ENCODE measurements at regions not wholly inside any gene's neighbourhood (a gene's known extent, or its start where the extent isn't known, plus 50 kb on each side); places are given as distances from the start of the nearest gene placed in this dataset.

DNA sequence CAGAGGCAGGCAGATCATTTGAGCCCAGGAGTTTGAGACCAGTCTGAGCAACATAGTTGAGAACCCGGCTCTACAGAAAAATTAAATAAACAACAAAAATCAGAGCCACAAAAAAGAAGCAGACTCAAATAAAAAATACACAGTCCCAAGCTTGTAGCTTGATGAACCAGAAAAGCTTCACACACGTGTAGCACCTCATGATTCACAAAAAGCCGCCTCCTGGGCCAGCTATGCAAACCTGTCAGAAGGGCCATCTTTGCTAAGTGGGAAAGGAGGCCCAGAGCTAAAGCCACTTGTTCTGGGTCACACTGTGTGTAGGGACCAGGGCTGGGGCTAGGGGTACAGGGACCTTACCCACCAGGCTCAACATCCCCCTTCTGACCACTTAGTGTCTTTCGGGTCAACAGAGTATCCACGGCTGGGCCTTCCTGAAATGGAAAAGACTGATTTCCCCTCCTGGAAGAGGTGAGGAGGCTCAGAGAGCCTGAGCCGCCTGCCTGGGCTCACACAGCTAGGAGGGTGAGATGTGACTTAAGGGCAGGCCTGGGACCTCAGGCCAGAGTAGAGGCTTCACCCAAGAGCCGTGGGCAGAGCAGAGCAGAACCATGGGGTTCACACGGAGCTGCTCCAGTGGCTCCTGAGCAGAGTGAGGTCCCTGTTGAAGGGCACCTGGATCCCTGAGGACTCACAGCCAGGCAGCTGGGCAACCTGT, 269.6 kb downstream of the PARN start:
- POLR2A ChIA-PET: no interaction called here

GRCh38 chr16:14358697-14359305, 271.3 kb downstream of the PARN start:
- POLR2A ChIA-PET: no interaction called here
- Histone ChIP-seq H3K4me1 (ENCODE audit: control insufficient read depth, insufficient read depth, low read length) (no peaks in the 10 kb centered on the region), H3K36me3 (ENCODE audit: control insufficient read depth in 2 of 2, insufficient read depth in 1 of 2, low read length in 2 of 2) (no peaks in the 10 kb centered on the region), H3K27ac (ENCODE audit: extremely low read depth, low read depth, low read length) (no peak overlapping the region), H3K9me3 (ENCODE audit: control insufficient read depth, insufficient read depth, low read depth, low read length) (no peaks in the 10 kb centered on the region), H3K4me3 (ENCODE audit: low read depth, low read length) (no peak overlapping the region)
- CTCF ChIA-PET: no interaction called here
- TF ChIP-seq ZSCAN23 (tag by site-specific recombination; IDR thresholded peaks at IDR 0.05) (no peak), ZNF174 (tag by site-specific recombination; IDR thresholded peaks at IDR 0.05) (no peak), PATZ1 (tag by site-specific recombination; IDR thresholded peaks at IDR 0.05) (no peak), ZBTB17 (tag by site-specific recombination; IDR thresholded peaks at IDR 0.05) (peak; percentile 88), ZNF366 (tag by site-specific recombination; conservative IDR thresholded peaks at IDR 0.05) (peak; percentile 89), ZNF398 (tag by site-specific recombination; IDR thresholded peaks at IDR 0.05) (no peak), ZNF248 (tag by site-specific recombination; IDR thresholded peaks at IDR 0.05) (no peak), ZNF112 (tag by site-specific recombination; IDR thresholded peaks at IDR 0.05) (no peak), ZNF16 (tag by site-specific recombination; IDR thresholded peaks at IDR 0.05; ENCODE audit: low read depth) (no peak), ZNF660 (tag by site-specific recombination; IDR thresholded peaks at IDR 0.05) (no peak), KLF9 (tag by site-specific recombination; IDR thresholded peaks at IDR 0.05; ENCODE audit: low read depth) (no peak), FEZF1 (tag by site-specific recombination; IDR thresholded peaks at IDR 0.05) (no peak), SCRT2 (tag by site-specific recombination; IDR thresholded peaks at IDR 0.05) (0 out of 2 replicates have a peak, but pooled peaks have one; percentile 50), ZNF560 (tag by site-specific recombination; IDR thresholded peaks at IDR 0.05; ENCODE audit: borderline replicate concordance) (no peak)
- TF ChIP-seq, protein P1, sequence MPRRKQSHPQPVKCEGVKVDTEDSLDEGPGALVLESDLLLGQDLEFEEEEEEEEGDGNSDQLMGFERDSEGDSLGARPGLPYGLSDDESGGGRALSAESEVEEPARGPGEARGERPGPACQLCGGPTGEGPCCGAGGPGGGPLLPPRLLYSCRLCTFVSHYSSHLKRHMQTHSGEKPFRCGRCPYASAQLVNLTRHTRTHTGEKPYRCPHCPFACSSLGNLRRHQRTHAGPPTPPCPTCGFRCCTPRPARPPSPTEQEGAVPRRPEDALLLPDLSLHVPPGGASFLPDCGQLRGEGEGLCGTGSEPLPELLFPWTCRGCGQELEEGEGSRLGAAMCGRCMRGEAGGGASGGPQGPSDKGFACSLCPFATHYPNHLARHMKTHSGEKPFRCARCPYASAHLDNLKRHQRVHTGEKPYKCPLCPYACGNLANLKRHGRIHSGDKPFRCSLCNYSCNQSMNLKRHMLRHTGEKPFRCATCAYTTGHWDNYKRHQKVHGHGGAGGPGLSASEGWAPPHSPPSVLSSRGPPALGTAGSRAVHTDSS (tag by site-specific recombination; IDR thresholded peaks at IDR 0.05): no peak
- TF ChIP-seq, protein P2, sequence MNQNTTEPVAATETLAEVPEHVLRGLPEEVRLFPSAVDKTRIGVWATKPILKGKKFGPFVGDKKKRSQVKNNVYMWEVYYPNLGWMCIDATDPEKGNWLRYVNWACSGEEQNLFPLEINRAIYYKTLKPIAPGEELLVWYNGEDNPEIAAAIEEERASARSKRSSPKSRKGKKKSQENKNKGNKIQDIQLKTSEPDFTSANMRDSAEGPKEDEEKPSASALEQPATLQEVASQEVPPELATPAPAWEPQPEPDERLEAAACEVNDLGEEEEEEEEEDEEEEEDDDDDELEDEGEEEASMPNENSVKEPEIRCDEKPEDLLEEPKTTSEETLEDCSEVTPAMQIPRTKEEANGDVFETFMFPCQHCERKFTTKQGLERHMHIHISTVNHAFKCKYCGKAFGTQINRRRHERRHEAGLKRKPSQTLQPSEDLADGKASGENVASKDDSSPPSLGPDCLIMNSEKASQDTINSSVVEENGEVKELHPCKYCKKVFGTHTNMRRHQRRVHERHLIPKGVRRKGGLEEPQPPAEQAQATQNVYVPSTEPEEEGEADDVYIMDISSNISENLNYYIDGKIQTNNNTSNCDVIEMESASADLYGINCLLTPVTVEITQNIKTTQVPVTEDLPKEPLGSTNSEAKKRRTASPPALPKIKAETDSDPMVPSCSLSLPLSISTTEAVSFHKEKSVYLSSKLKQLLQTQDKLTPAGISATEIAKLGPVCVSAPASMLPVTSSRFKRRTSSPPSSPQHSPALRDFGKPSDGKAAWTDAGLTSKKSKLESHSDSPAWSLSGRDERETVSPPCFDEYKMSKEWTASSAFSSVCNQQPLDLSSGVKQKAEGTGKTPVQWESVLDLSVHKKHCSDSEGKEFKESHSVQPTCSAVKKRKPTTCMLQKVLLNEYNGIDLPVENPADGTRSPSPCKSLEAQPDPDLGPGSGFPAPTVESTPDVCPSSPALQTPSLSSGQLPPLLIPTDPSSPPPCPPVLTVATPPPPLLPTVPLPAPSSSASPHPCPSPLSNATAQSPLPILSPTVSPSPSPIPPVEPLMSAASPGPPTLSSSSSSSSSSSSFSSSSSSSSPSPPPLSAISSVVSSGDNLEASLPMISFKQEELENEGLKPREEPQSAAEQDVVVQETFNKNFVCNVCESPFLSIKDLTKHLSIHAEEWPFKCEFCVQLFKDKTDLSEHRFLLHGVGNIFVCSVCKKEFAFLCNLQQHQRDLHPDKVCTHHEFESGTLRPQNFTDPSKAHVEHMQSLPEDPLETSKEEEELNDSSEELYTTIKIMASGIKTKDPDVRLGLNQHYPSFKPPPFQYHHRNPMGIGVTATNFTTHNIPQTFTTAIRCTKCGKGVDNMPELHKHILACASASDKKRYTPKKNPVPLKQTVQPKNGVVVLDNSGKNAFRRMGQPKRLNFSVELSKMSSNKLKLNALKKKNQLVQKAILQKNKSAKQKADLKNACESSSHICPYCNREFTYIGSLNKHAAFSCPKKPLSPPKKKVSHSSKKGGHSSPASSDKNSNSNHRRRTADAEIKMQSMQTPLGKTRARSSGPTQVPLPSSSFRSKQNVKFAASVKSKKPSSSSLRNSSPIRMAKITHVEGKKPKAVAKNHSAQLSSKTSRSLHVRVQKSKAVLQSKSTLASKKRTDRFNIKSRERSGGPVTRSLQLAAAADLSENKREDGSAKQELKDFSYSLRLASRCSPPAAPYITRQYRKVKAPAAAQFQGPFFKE (tag by site-specific recombination; IDR thresholded peaks at IDR 0.05; ENCODE audit: borderline replicate concordance): no peak

More for the DNA sequence above, 269.6 kb downstream of the PARN start:
- Histone ChIP-seq H3K36me3 (ENCODE audit: control insufficient read depth in 2 of 2, insufficient read depth in 1 of 2, low read length in 2 of 2) (no peaks in the 10 kb centered on the region), H3K4me1 (ENCODE audit: control insufficient read depth, insufficient read depth, low read length) (no peaks in the 10 kb centered on the region), H3K27ac (ENCODE audit: extremely low read depth, low read depth, low read length) (no peak overlapping the region), H3K9me3 (ENCODE audit: control insufficient read depth, insufficient read depth, low read depth, low read length) (no peaks in the 10 kb centered on the region), H3K4me3 (ENCODE audit: low read depth, low read length) (no peak overlapping the region)
- CTCF ChIA-PET: no interaction called here
- no peak for TF ChIP-seq ZFP41 (tag by site-specific recombination; IDR thresholded peaks at IDR 0.05; ENCODE audit: borderline replicate concordance)
- TF ChIP-seq, protein P3, sequence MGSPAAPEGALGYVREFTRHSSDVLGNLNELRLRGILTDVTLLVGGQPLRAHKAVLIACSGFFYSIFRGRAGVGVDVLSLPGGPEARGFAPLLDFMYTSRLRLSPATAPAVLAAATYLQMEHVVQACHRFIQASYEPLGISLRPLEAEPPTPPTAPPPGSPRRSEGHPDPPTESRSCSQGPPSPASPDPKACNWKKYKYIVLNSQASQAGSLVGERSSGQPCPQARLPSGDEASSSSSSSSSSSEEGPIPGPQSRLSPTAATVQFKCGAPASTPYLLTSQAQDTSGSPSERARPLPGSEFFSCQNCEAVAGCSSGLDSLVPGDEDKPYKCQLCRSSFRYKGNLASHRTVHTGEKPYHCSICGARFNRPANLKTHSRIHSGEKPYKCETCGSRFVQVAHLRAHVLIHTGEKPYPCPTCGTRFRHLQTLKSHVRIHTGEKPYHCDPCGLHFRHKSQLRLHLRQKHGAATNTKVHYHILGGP (tag by site-specific recombination; IDR thresholded peaks at IDR 0.05): no peak
- TF ChIP-seq, protein P4, sequence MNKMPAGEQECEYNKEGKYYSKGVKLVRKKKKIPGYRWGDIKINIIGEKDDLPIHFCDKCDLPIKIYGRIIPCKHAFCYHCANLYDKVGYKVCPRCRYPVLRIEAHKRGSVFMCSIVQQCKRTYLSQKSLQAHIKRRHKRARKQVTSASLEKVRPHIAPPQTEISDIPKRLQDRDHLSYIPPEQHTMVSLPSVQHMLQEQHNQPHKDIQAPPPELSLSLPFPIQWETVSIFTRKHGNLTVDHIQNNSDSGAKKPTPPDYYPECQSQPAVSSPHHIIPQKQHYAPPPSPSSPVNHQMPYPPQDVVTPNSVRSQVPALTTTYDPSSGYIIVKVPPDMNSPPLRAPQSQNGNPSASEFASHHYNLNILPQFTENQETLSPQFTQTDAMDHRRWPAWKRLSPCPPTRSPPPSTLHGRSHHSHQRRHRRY (tag by site-specific recombination; IDR thresholded peaks at IDR 0.05): no peak

All from HEK293 (cell line).